RWPE2 (cell line): ENCODE measurements at regions not wholly inside any gene's neighbourhood (a gene's known extent, or its start where the extent isn't known, plus 50 kb on each side); places are given as distances from the start of the nearest gene placed in this dataset.

Experiments
- ATAC-seq: fragments of 200-7000 bp; cut with Tn5 transposase; 3 replicates; pipeline ENCODE4 v1.9.1; 2021; ENCODE audit warnings: low read depth
- DNase-seq: peaks from one replicate; pipeline ENCODE4 v3.0.0-alpha.2; 2020; ENCODE audit warnings: low spot score
- H3K27ac ChIP-seq: fragments of 450-650 bp; 2 replicates; pipeline ENCODE4 v1.5.1; 2017; ENCODE audit warnings: mild to moderate bottlenecking; ENCODE audit not compliant: poor library complexity, severe bottlenecking
- H3K27me3 ChIP-seq: fragments of 250-450 bp; sonication (Bioruptor Pico); 2 replicates; pipeline ENCODE4 v1.5.1; 2021; ENCODE audit warnings: mild to moderate bottlenecking, moderate library complexity; ENCODE audit not compliant: insufficient read depth, poor library complexity, severe bottlenecking
- H3K36me3 ChIP-seq: fragments of 250-450 bp; sonication (Bioruptor Pico); 2 replicates; pipeline ENCODE4 v1.5.1; 2020; ENCODE audit warnings: low read depth, mild to moderate bottlenecking, moderate library complexity
- H3K4me1 ChIP-seq: fragments of 250-450 bp; sonication (Bioruptor Pico); 2 replicates; pipeline ENCODE4 v1.5.1; 2021; ENCODE audit warnings: mild to moderate bottlenecking, moderate library complexity; ENCODE audit not compliant: insufficient read depth, poor library complexity, severe bottlenecking
- H3K4me3 ChIP-seq: fragments of 250-450 bp; sonication (Bioruptor Pico); 2 replicates; pipeline ENCODE4 v1.5.1; 2021; ENCODE audit warnings: mild to moderate bottlenecking, moderate library complexity; ENCODE audit not compliant: severe bottlenecking
- H3K9me3 ChIP-seq: fragments of 250-450 bp; sonication (Bioruptor Pico); 2 replicates; pipeline ENCODE4 v1.5.1; 2021; ENCODE audit warnings: mild to moderate bottlenecking, moderate library complexity; ENCODE audit not compliant: severe bottlenecking
- CTCF ChIP-seq: fragments of 450-650 bp; IDR thresholded peaks from one replicate; pipeline ENCODE4 v1.5.1; 2017; ENCODE audit warnings: mild to moderate bottlenecking, moderate library complexity; ENCODE audit not compliant: poor library complexity, severe bottlenecking

GRCh38 chr1:4932311-4933030 is 278.1 kb downstream of the AJAP1 start:
- ATAC-seq, result no peak
- Histone ChIP-seq H3K36me3 (no peaks in the 10 kb centered on the region), H3K9me3 (no peaks in the 10 kb centered on the region), H3K27me3 (no peaks in the 10 kb centered on the region), H3K4me3 (no peak overlapping the region), H3K27ac (no peak overlapping the region), H3K4me1 (no peaks in the 10 kb centered on the region)
- TF ChIP-seq CTCF, result no peak
- DNase-seq, result no peak

- Histone ChIP-seq H3K4me1 (no peaks in the 10 kb centered on the region), H3K4me3 (no peak overlapping the region), H3K9me3 (no peaks in the 10 kb centered on the region), H3K36me3 (no peaks in the 10 kb centered on the region), H3K27me3 (no peaks in the 10 kb centered on the region), H3K27ac (no peak overlapping the region)
- peak; percentile 79 for ATAC-seq
- no peak for TF ChIP-seq CTCF
- no peak for DNase-seq
Observed at GRCh38 chr1:4931486-4931885, 277.1 kb downstream of the AJAP1 start.

- no peak for TF ChIP-seq CTCF
- DNase-seq, result no peak
- Histone ChIP-seq H3K4me1 (no peaks in the 10 kb centered on the region), H3K4me3 (no peak overlapping the region), H3K27ac (no peak overlapping the region), H3K9me3 (peaks cover 3% of the 10 kb centered on the region), H3K36me3 (no peaks in the 10 kb centered on the region), H3K27me3 (no peaks in the 10 kb centered on the region)
- no peak for ATAC-seq
Observed at GRCh38 chr1:4928186-4928585, 273.8 kb downstream of the AJAP1 start.

GRCh38 chr1:4924356-4924755 is 269.9 kb downstream of the AJAP1 start:
- no peak for DNase-seq
- Histone ChIP-seq H3K4me1 (no peaks in the 10 kb centered on the region), H3K27ac (no peak overlapping the region), H3K9me3 (peaks cover 3% of the 10 kb centered on the region), H3K36me3 (no peaks in the 10 kb centered on the region), H3K4me3 (no peak overlapping the region), H3K27me3 (no peaks in the 10 kb centered on the region)
- ATAC-seq, result no peak
- no peak for TF ChIP-seq CTCF

- Histone ChIP-seq H3K9me3 (no peaks in the 10 kb centered on the region), H3K4me3 (no peak overlapping the region), H3K4me1 (no peaks in the 10 kb centered on the region), H3K27me3 (no peaks in the 10 kb centered on the region), H3K27ac (no peak overlapping the region), H3K36me3 (no peaks in the 10 kb centered on the region)
- DNase-seq (no peak), ATAC-seq (no peak)
- no peak for TF ChIP-seq CTCF
Observed at GRCh38 chr1:4916610-4917009, 262.2 kb downstream of the AJAP1 start.
